GM19395 (cell line): ENCODE measurements at regions not wholly inside any gene's neighbourhood (a gene's known extent, or its start where the extent isn't known, plus 50 kb on each side); places are given as distances from the start of the nearest gene placed in this dataset.

Source experiments
- ATAC-seq: cut with Tn5 transposase; IDR thresholded peaks from one replicate; pipeline ENCODE4 v1.9.1; 2021; ENCODE audit warnings: mild to moderate bottlenecking, moderate library complexity; ENCODE audit not compliant: unreplicated experiment

DNA sequence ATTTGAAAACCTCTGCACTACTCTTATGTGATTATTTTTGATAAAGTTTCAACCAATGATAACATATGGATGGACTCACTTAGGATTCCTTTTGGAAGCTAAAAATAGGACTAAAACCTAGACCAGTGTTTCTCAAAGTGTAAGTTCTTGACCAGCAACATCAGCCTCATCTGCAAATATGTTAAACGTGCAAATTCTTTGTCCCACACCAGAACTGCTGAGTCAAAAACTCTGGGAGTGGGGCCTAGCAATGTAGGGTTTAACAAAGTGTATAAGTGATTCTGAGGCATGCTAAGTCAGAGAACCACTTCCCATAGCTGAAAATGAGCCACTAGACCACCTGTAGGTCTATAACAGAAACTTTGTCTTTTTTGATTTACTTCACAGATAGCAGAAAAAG lies 1247.2 kb upstream of the PIK3C3 start:
- no peak for ATAC-seq

DNA sequence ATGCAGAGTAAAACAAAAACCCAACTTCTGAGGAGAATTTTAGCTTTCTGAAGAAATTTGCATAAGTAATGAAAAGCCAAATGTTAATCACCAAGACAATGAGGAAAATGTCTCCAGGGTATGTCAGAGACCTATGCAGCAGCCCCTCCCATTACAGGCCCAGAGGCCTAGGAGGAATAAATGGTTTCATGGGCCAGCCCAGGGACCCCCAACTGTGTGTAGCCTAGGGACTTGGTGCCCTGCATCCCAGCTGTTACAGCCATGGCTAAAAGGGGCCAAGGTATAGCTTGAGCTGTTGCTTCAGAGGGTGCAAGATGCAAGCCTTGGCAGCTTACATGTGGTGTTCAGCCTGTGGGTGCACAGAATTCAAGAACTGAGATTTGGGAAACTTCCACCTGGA lies 1256.9 kb upstream of the PIK3C3 start:
- no peak for ATAC-seq

DNA sequence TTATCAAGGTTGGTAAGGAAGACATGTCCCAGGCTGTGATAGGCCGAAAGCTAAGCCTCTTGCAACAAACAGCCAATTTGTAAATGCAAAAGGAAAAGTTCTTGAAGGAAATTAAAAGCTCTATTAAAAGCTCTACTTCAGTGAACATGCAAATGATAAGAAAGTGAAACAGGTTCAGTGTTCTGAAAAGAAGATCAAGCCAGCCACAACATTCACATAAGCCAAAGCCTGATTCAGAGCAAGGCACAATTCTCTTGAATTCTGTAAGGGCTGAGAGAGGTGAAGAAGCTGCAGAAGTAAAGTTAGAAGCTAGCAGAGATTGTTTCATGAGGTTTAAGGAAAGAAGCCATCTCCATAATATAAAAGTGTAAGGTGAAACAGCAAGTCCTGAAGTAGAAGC lies 1259.5 kb upstream of the PIK3C3 start:
- no peak for ATAC-seq

DNA sequence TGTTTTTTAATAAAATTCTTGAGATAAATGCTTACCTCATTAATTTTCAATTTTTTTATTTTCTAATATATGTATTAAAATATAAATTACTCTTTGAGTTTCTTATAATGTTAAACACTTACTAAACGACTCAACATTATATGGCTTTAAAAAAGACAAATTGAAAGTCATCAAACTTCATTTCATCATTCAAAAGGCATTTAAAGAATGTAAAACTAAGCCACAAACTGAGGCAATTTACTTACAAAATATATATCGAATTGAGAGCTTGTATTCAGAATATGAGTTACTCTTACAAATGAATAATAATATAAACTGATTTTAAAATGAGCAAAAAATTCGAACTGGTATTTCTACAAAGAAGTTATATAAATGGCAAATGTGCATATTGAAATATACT lies 1262.2 kb upstream of the PIK3C3 start:
- ATAC-seq: no peak

DNA sequence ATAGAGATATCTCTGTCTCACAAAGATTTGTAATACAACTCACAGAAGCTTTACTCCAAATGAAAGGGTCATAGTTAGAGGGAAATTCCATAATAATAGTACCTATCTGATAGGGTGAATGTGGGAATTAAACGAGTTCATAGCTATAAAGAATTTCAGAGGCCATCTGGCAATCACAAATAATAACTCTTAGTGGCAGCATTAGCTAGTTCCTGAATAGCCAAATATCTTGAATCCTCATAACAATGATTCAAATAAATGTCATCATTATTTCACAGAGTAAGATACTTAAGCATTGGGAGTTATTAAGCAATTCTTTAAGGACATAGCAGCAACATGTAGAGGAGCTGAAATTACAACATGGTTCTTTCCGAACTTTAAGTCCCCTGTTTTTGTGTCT lies 1265.0 kb upstream of the PIK3C3 start:
- no peak for ATAC-seq

DNA sequence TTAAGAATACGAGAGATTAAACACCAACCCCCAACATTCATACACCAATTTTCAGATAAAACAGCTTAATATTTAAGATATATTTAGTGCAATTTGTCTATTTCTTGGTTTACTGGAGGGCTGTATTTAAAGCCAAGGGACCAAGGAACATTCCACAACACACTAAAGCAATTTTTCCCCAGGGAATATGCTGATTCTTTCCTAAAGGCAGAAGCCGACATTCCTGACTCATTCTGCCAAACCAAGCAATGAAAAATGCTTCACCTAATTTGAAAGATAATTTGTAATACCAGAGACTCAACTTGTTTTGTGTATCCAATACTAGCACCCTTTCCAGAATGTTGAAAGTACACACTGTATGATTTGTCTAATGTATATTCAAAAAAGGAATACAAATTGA lies 1267.6 kb upstream of the PIK3C3 start:
- no peak for ATAC-seq

DNA sequence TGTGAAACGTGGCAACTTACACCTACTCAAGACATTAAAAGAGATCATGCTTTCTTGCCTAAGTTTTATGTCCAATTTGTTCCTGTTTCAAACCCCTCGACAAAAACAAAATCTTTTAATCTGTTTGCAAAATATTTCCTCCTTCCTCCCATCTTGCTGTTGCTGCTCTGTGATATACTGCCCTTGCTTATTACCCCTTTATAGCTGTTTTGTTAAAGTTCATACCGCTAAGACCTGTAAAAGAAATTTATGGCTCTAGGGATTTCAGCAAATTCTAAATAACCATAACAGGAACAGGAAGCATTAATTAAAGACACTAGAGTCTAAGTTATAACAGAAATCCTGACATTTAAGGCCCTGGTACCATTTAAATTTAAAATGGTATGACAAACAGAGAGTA lies 1268.2 kb upstream of the PIK3C3 start:
- ATAC-seq: no peak

DNA sequence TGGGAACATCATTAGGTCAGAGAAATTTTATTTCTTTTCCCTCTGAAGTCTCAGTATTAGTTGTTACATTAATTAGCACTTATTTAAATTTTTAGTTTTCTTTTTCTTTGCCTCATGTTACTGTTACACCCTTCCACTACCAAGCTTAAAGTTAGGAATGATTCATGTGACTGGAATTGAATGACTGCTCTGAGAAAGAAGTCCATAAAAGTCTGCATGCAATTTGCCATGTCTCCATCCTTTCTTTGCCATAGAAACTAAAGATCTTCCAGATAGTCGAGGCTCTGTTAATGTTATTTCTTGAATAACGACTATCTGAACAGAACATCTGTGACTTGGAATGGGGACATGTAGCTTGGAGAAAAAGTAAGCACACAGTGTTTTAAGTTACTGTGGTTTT lies 1269.8 kb upstream of the PIK3C3 start:
- ATAC-seq: no peak

DNA sequence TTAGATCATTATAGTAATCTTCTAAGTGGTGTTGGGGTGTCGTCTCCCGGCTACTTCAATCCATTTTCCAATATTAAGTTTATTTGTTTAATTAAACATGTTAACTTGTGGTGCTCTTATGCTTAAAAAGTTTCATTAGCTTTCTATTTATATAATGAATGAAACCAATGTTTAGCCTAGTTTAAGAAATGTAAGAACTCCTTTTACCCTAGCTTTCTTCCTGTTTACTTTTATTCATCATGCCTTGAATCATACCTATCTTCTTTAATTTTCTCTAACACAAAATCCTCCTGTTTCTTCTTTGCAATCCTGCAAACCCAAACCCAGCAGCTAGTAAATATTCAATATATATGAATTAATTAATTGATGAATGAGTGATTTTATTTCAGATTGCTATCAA lies 1276.7 kb upstream of the PIK3C3 start:
- ATAC-seq: no peak

DNA sequence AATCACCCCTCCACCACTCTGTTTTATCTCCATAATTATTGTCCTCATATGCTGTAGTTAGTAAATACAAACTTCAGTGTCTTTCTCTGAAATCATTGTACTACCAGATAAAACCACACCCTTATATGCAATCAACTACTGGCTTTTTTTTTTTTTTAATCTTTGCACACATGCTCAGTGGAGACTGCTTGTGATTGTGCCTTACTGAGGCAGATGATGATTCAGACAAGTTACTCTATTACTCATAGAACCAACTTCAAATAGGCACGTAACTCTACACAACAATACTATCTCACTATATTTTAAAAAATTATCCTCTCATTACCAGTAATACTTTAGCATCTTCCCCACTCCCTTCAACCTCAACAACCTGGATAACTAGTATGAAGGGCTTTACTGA lies 1278.4 kb upstream of the PIK3C3 start:
- no peak for ATAC-seq

DNA sequence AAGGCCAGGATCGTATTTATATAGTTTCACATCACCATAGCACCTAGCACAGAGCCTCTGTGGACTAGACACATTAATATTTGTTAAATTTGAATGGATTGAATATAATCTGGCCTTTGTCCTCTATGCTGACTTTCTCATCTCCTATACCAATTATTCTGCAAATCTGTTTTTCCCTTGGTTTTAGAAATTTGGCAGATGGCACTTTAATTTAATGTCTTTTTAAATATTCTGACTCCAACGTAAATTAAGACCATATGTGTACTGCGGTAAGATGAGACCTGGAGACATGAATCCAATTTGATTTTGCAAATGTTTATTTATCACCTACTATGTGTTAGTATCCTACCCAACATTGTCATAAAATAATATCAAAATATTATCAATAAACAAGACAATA lies 1281.9 kb upstream of the PIK3C3 start:
- no peak for ATAC-seq

DNA sequence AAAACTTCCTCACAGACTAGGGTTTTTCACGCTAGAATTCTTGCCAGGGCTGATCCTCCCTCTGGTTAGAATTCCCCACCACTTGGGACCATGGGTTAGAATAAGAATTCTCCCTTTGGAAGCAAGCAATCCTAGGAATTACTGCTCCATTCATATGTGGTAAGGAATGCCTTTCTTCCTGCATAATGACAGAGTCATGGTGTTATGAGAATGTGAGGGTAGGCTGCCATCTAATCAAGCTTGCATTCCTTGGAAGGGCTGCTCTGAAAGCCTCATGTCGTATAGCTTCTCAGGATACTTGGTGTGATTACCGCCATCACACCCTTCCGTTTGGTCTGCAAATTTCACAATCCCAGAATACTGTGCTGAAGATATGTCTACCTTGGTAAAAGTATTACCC lies 1282.4 kb upstream of the PIK3C3 start:
- ATAC-seq: no peak

DNA sequence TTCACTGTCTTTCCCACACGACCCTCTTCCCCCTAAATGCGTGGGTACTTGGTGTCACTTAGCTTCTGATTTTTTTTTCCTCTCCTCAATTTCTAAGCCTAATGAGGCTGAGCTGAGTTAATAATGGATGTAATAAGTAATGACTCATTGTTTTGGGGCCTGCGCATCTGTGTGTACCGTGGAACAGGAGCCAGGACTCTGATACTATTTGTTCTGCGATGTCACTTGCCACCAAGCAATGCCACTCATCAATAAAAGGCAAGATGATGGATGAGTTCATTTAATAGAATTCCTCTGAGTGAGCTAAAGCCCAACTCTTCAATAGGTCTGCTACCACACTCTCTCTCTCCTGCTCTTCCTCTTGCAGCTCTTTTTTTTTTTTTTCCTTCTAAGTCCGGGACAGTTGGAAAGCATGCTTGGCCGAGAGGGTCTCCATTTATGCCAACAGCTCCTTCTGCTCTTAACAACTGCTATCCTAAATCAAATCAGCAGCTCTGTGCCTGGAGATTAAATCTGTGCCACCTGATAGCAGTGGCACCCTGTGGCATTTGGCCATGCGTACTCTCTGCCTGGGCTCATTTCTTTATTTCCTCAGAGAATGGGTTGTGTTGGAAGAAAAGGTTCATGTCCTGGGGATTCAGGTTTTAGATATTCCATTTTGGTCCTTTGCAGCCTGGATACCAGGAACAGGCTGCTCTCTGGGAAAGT lies 1284.2 kb upstream of the PIK3C3 start:
- no peak for ATAC-seq

DNA sequence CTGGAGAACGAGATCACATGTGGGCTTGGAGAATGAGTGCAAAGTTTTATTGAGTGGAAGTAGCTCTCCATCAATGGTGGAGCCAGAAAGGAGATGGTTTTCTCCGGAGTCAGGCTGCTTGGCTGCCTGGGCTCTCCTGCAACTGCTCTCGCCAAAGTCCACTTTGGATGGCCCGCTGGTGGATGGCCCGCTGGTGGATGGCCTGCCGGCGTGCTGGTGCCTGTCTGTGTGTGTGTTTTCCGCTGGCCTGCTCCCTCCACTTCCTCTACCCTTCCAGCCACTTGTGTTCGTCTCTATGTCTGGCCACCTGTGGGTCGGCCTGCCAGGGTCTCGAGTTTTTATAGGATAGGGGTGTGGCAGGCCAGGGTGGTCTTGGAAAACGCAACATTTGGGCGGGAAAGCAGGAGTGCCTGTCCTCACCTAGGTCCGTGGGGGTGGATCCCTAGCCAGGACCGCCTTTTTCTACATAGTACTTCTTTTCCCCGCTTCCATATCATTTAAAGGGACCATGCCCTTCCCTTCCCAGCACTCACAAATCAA lies 1292.1 kb upstream of the PIK3C3 start:
- ATAC-seq: no peak

DNA sequence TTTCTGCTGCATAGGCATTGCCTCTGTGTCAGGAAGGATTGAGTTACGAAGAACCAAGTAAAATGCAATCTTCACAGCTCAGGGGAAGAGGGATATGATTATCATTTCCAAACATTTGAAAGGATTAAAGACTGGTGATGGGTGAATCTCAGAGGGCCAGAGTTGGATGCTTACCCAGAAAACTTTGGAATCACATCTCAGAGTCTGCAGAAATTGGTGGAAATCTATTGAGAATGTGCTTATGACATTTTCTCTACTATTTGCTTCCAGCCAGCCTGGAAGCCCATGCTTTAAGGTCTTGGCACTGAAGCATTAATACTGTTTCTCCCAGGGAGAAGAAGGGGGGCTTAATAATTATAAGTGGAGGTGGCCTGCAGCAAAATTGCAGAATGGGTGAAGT lies 1301.4 kb upstream of the PIK3C3 start:
- ATAC-seq: no peak

DNA sequence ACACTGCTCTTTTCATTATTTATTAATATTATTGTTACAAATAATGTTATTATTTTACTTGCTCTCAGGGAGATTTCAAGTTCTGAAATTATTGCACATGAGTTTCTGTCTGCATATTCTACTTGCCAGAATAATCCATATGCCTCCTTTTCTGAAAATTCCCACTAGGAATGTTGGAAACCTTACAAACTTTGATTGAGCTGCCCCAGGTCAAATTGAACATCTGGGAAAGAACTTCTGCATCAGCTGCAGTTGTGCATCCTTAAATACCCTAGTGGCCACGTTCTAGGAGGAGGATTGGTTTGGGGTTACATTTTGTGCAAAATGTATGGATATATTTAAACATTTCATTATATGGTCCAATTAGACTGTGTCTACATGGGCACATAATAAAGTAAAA lies 1302.7 kb upstream of the PIK3C3 start:
- no peak for ATAC-seq

DNA sequence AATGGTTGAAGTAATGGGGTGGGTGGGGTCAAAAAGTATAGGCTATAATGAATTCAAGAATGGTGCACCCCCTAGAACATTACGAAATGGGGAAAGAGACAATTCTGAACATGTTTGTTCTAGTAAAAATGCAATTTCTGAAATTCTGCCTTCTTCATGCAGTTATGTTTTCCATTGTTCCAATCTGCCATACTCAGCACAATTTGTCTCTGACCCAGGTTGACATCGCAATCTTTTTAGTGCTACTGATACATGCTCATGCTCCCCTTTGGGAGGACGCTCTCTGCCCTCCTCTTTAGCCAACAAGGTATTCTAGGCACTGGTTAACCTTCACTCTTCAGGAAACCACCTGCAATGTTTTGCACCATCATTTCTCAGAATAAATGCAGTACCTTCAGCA lies 1303.9 kb upstream of the PIK3C3 start:
- ATAC-seq: no peak

DNA sequence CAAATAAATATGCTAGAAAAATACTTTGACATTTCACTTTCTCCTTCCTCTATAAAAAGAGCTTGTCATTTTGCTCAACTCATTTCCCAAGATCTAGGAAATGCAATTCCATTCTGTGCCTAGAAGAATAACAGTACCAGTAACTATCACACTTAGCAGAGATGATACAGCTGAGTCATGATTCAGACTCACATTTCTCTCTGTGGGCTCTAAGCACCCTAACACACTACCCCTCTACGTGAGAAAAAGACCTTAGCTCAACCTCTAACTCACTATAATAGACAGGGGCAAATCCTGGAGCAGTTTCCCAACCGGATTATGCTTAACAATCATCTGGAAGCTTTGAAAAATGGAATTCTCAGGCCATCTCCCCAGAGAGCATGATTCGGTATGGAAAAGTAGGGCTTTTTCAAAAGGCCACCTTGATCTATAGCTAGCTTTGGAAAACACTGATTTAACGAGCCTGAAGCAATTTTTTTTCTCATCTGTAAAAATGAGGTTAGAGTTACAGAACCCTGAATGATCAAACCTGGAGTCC lies 1312.3 kb upstream of the PIK3C3 start:
- ATAC-seq: no peak

DNA sequence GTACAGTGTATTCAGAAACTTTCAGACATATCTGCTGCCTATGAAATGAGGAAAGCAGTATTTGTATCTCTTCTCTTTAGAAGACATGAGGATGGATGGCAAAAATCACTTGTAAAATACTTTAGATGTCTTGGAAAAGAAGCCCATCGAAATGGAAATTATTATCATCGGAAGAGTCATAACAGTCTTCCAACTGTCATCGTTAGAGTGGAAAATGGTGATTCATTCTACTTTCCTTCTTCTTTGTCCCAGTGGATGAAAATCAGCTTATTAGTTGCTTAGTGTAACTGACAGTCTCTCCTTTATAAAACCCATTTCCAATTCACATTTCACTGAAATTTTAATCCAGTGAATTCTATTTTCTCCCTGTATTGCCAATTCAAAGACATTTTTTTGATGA lies 1323.7 kb upstream of the PIK3C3 start:
- ATAC-seq: no peak

DNA sequence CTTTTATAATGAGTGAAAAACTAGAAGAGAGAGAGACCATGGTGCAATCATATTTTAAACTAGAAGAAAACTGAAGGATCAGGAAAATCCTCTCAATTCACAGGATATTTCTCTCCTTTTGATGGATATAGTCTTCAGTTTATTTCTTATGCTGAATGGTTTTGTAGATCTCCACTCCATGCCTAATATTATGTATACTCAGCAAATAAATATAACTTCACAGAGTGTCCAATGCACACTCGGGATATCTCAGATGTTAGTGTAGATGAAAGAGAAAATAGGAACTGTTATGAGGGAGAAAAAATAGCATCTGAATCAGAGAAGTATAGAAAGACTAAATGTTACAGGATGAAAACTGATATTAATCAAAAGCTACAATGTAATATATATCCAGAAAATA lies 1324.5 kb upstream of the PIK3C3 start:
- ATAC-seq: no peak

DNA sequence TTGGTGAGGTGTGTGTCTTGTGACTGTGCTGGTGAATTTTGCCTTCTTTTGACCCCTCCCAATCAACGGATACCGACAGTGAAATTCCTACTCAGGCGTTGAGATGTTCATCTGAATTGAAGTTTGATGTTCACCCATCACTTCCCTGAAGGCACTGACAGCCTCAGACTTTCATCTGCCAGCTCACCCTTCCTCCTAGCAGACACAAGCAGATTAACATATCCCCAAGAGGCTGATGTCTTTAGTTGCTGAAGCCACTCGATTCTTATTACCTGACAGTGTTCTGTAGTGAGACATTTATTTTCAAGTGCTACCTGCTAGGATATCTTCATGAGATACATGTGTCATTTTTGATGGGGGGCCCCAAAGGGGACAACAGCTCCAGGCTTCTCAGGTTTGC lies 1330.1 kb upstream of the PIK3C3 start:
- no peak for ATAC-seq

DNA sequence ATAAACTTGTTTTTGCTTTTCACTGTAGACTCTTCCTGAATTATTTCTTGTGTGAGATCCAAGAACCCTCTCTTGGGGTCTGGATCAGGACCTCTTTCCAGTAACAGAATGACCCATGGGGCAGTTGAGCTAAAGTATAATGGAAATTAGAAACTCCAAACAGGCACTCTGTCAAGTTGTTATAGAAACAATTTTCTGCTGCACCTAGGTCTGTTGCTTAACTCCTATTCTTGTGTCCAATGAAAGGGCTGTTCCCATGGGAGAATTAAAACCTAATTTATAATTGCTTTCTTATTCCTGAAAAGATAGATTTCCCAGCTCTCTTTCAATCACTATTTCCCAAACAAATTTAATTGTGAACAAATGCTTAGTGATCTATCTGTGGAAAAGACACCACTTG lies 1341.3 kb upstream of the PIK3C3 start:
- ATAC-seq: no peak

DNA sequence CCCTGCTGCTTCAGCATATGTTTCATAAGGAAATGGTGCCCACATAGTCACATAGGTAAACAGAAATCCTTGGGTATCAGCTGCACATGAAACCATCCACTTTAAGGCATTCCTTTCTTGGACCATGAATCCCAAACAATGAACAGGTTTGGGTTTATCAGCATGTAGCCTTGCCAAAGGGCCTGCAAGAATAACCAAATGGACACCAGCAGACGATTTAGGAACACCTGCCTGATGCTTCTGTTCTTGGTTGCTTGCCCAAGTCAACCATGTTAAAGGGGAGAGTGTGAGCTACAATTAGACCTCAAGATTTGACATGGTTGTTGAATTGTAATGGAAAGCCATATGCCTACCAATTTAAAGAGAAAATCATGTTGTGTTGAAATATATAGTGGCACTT lies 1342.7 kb upstream of the PIK3C3 start:
- no peak for ATAC-seq
